Activated T-cell treated with anti-CD3 and anti-CD28 coated beads, Interleukin-2, amount 50 U/mL, for 4 hours (primary cell): ENCODE measurements at regions not wholly inside any gene's neighbourhood (a gene's known extent, or its start where the extent isn't known, plus 50 kb on each side); places are given as distances from the start of the nearest gene placed in this dataset.

Experiments used
- ATAC-seq, 2 donors: fragments of 200-7000 bp; cut with Tn5 transposase; one replicate each; pipeline ENCODE4 v1.10.0; 2021
- DNase-seq: peaks from one replicate; pipeline ENCODE4 v3.0.0-alpha.2; 2020
- H3K27me3 Mint-ChIP-seq: one replicate; pipeline ENCODE4 v1.8.0; 2021; ENCODE audit warnings: low read depth, mixed read lengths
- H3K36me3 Mint-ChIP-seq: one replicate; pipeline ENCODE4 v1.8.0; 2022; ENCODE audit warnings: mixed read lengths; ENCODE audit not compliant: insufficient read depth
- H3K4me1 Mint-ChIP-seq: one replicate; pipeline ENCODE4 v1.8.0; 2021; ENCODE audit warnings: low read depth, mixed read lengths
- H3K4me3 Mint-ChIP-seq: one replicate; pipeline ENCODE4 v1.8.0; 2021; ENCODE audit warnings: mild to moderate bottlenecking, moderate library complexity, mixed read lengths
- H3K9me3 Mint-ChIP-seq: one replicate; pipeline ENCODE4 v1.8.0; 2021; ENCODE audit warnings: mixed read lengths

- H3K9me3 Mint-ChIP-seq, result no peaks in the 10 kb centered on the region
- no peak overlapping the region for H3K4me3 Mint-ChIP-seq
- H3K4me1 Mint-ChIP-seq, result no peaks in the 10 kb centered on the region
- H3K27me3 Mint-ChIP-seq, result no peaks in the 10 kb centered on the region
- no peaks in the 10 kb centered on the region for H3K36me3 Mint-ChIP-seq
- no peak for ATAC-seq
- no peak for DNase-seq
Observed at GRCh38 chr3:110755345-110755744, 316.3 kb upstream of the NECTIN3 start.

GRCh38 chr3:110756705-110757104, 314.9 kb upstream of the NECTIN3 start:
- H3K4me3 Mint-ChIP-seq, result no peak overlapping the region
- no peaks in the 10 kb centered on the region for H3K36me3 Mint-ChIP-seq
- H3K9me3 Mint-ChIP-seq, result no peaks in the 10 kb centered on the region
- no peak for DNase-seq
- H3K27me3 Mint-ChIP-seq, result no peaks in the 10 kb centered on the region
- no peak for ATAC-seq
- no peaks in the 10 kb centered on the region for H3K4me1 Mint-ChIP-seq

- DNase-seq (no peak), ATAC-seq (no peak)
- H3K36me3 Mint-ChIP-seq, result no peaks in the 10 kb centered on the region
- no peak overlapping the region for H3K4me3 Mint-ChIP-seq
- H3K4me1 Mint-ChIP-seq, result no peaks in the 10 kb centered on the region
- H3K27me3 Mint-ChIP-seq, result no peaks in the 10 kb centered on the region
- no peaks in the 10 kb centered on the region for H3K9me3 Mint-ChIP-seq
Observed at GRCh38 chr3:110758208-110758607, 313.4 kb upstream of the NECTIN3 start.

- Mint-ChIP-seq H3K4me1 (no peaks in the 10 kb centered on the region), H3K9me3 (peaks cover 7% of the 10 kb centered on the region)
Observed at GRCh38 chr3:110767156-110767555, 304.5 kb upstream of the NECTIN3 start.

GRCh38 chr3:110767838-110768237, 303.8 kb upstream of the NECTIN3 start:
- Mint-ChIP-seq H3K4me1 (no peaks in the 10 kb centered on the region), H3K4me3 (no peak overlapping the region), H3K27me3 (no peaks in the 10 kb centered on the region), H3K36me3 (peaks cover 2% of the 10 kb centered on the region), H3K9me3 (peaks cover 7% of the 10 kb centered on the region)
- no peak for ATAC-seq
- DNase-seq, result no peak

More at GRCh38 chr3:110767156-110767555, 304.5 kb upstream of the NECTIN3 start:
- ATAC-seq (no peak), DNase-seq (no peak)
- no peak overlapping the region for H3K4me3 Mint-ChIP-seq
- H3K27me3 Mint-ChIP-seq, result no peaks in the 10 kb centered on the region
- peaks cover 2% of the 10 kb centered on the region for H3K36me3 Mint-ChIP-seq

- ATAC-seq (no peak), DNase-seq (no peak)
- Mint-ChIP-seq H3K36me3 (no peaks in the 10 kb centered on the region), H3K4me1 (no peaks in the 10 kb centered on the region), H3K4me3 (no peak overlapping the region), H3K27me3 (no peaks in the 10 kb centered on the region), H3K9me3 (no peaks in the 10 kb centered on the region)
Observed at GRCh38 chr3:110773413-110773954, 298.1 kb upstream of the NECTIN3 start.

GRCh38 chr3:110774496-110775265, 296.9 kb upstream of the NECTIN3 start:
- Mint-ChIP-seq H3K9me3 (no peaks in the 10 kb centered on the region), H3K27me3 (no peaks in the 10 kb centered on the region), H3K4me3 (no peak overlapping the region), H3K4me1 (no peaks in the 10 kb centered on the region), H3K36me3 (no peaks in the 10 kb centered on the region)
- DNase-seq (no peak), ATAC-seq (no peak)

- H3K27me3 Mint-ChIP-seq, result no peaks in the 10 kb centered on the region
- no peaks in the 10 kb centered on the region for H3K9me3 Mint-ChIP-seq
- H3K4me1 Mint-ChIP-seq, result no peaks in the 10 kb centered on the region
- no peaks in the 10 kb centered on the region for H3K36me3 Mint-ChIP-seq
- no peak overlapping the region for H3K4me3 Mint-ChIP-seq
- no peak for DNase-seq
- ATAC-seq, result no peak
Observed at GRCh38 chr3:110779581-110779980, 292.0 kb upstream of the NECTIN3 start.

- no peaks in the 10 kb centered on the region for H3K4me1 Mint-ChIP-seq
- DNase-seq, result no peak
- no peaks in the 10 kb centered on the region for H3K27me3 Mint-ChIP-seq
- no peaks in the 10 kb centered on the region for H3K36me3 Mint-ChIP-seq
- no peak overlapping the region for H3K4me3 Mint-ChIP-seq
- no peak for ATAC-seq
- peaks cover 4% of the 10 kb centered on the region for H3K9me3 Mint-ChIP-seq
Observed at GRCh38 chr3:110783541-110783940, 288.1 kb upstream of the NECTIN3 start.

- Mint-ChIP-seq H3K36me3 (no peaks in the 10 kb centered on the region), H3K27me3 (no peaks in the 10 kb centered on the region)
Observed at GRCh38 chr3:110788794-110789193, 282.8 kb upstream of the NECTIN3 start.

GRCh38 chr3:110789315-110789714, 282.3 kb upstream of the NECTIN3 start:
- no peaks in the 10 kb centered on the region for H3K4me1 Mint-ChIP-seq
- DNase-seq (no peak), ATAC-seq (no peak)
- no peaks in the 10 kb centered on the region for H3K27me3 Mint-ChIP-seq
- H3K9me3 Mint-ChIP-seq, result peaks cover 4% of the 10 kb centered on the region
- no peak overlapping the region for H3K4me3 Mint-ChIP-seq
- H3K36me3 Mint-ChIP-seq, result no peaks in the 10 kb centered on the region

More at GRCh38 chr3:110788794-110789193, 282.8 kb upstream of the NECTIN3 start:
- ATAC-seq (no peak), DNase-seq (no peak)
- Mint-ChIP-seq H3K4me1 (no peaks in the 10 kb centered on the region), H3K9me3 (peaks cover 4% of the 10 kb centered on the region), H3K4me3 (no peak overlapping the region)

GRCh38 chr3:110790631-110791030, 281.0 kb upstream of the NECTIN3 start:
- no peak for ATAC-seq
- H3K36me3 Mint-ChIP-seq, result no peaks in the 10 kb centered on the region
- H3K9me3 Mint-ChIP-seq, result peaks cover 4% of the 10 kb centered on the region
- no peak overlapping the region for H3K4me3 Mint-ChIP-seq
- H3K27me3 Mint-ChIP-seq, result no peaks in the 10 kb centered on the region
- DNase-seq, result no peak
- no peaks in the 10 kb centered on the region for H3K4me1 Mint-ChIP-seq

GRCh38 chr3:110791995-110792686, 279.5 kb upstream of the NECTIN3 start:
- no peak overlapping the region for H3K4me3 Mint-ChIP-seq
- DNase-seq, result no peak
- ATAC-seq, result no peak
- H3K9me3 Mint-ChIP-seq, result no peaks in the 10 kb centered on the region
- H3K27me3 Mint-ChIP-seq, result no peaks in the 10 kb centered on the region
- no peaks in the 10 kb centered on the region for H3K36me3 Mint-ChIP-seq
- no peaks in the 10 kb centered on the region for H3K4me1 Mint-ChIP-seq

- no peaks in the 10 kb centered on the region for H3K36me3 Mint-ChIP-seq
- no peaks in the 10 kb centered on the region for H3K27me3 Mint-ChIP-seq
- no peak for ATAC-seq
- no peak for DNase-seq
- no peak overlapping the region for H3K4me3 Mint-ChIP-seq
- no peaks in the 10 kb centered on the region for H3K4me1 Mint-ChIP-seq
- H3K9me3 Mint-ChIP-seq, result no peaks in the 10 kb centered on the region
Observed at GRCh38 chr3:110793611-110794010, 278.0 kb upstream of the NECTIN3 start.

GRCh38 chr3:110795163-110795562, 276.5 kb upstream of the NECTIN3 start:
- no peak for DNase-seq
- Mint-ChIP-seq H3K4me1 (no peaks in the 10 kb centered on the region), H3K27me3 (no peaks in the 10 kb centered on the region), H3K4me3 (no peak overlapping the region), H3K36me3 (no peaks in the 10 kb centered on the region), H3K9me3 (no peaks in the 10 kb centered on the region)
- no peak for ATAC-seq
